H9 (cell line): ENCODE measurements at regions not wholly inside any gene's neighbourhood (a gene's known extent, or its start where the extent isn't known, plus 50 kb on each side); places are given as distances from the start of the nearest gene placed in this dataset.
"Not testable (repeated sequence)": the region's sequence is repeated elsewhere in the genome, so short reads cannot be mapped to it uniquely, and the experiment has no call there.

Source experiments
- DNase-seq: peaks from one replicate; pipeline ENCODE4 v3.0.0-alpha.2; 2017
- H2AFZ ChIP-seq: one replicate; pipeline ENCODE4 v1.6.1; 2013; ENCODE audit warnings: mild to moderate bottlenecking, low read length, control low read depth, moderate library complexity
- H2AK5ac ChIP-seq: 2 replicates; pipeline ENCODE4 v1.6.1; 2013; ENCODE audit warnings: low read length, control low read depth, mixed read lengths; ENCODE audit not compliant: insufficient read length
- H2BK120ac ChIP-seq: one replicate; pipeline ENCODE4 v1.6.1; 2013; ENCODE audit warnings: low read depth, mild to moderate bottlenecking, low read length, control low read depth, inconsistent platforms; ENCODE audit not compliant: poor library complexity, severe bottlenecking
- H2BK12ac ChIP-seq: 2 replicates; pipeline ENCODE4 v1.6.1; 2013; ENCODE audit warnings: low read length, control low read depth, mixed read lengths, low read depth; ENCODE audit not compliant: insufficient read length
- H2BK15ac ChIP-seq: 2 replicates; pipeline ENCODE4 v1.6.1; 2013; ENCODE audit warnings: low read depth, low read length, control low read depth
- H2BK20ac ChIP-seq: one replicate; pipeline ENCODE4 v1.6.1; 2013; ENCODE audit warnings: low read depth, mild to moderate bottlenecking, low read length, control low read depth, inconsistent platforms; ENCODE audit not compliant: poor library complexity, severe bottlenecking
- H2BK5ac ChIP-seq: 2 replicates; pipeline ENCODE4 v1.6.1; 2013; ENCODE audit warnings: low read length, control low read depth, mixed read lengths; ENCODE audit not compliant: insufficient read length
- H3K14ac ChIP-seq: 2 replicates; pipeline ENCODE4 v1.6.1; 2013; ENCODE audit warnings: low read length, control low read depth; ENCODE audit not compliant: insufficient read depth
- H3K18ac ChIP-seq: 2 replicates; pipeline ENCODE4 v1.6.1; 2013; ENCODE audit warnings: low read depth, mild to moderate bottlenecking, mixed read lengths, low read length, control low read depth; ENCODE audit not compliant: insufficient read length
- H3K23ac ChIP-seq: 2 replicates; pipeline ENCODE4 v1.6.1; 2013; ENCODE audit warnings: low read length, control low read depth, mixed read lengths, low read depth; ENCODE audit not compliant: insufficient read length
- H3K23me2 ChIP-seq: 2 replicates; pipeline ENCODE4 v1.6.1; 2013; ENCODE audit warnings: low read depth, mild to moderate bottlenecking, mixed read lengths, low read length, control low read depth; ENCODE audit not compliant: insufficient read length, poor library complexity, severe bottlenecking
- H3K27ac ChIP-seq: 2 replicates; pipeline ENCODE4 v1.5.1; 2013; ENCODE audit warnings: low read length, control low read depth, mixed read lengths, low read depth; ENCODE audit not compliant: insufficient read length
- H3K27me3 ChIP-seq: 2 replicates; pipeline ENCODE4 v1.6.1; 2013; ENCODE audit warnings: low read length, control low read depth, inconsistent platforms; ENCODE audit not compliant: insufficient read depth
- H3K4ac ChIP-seq: 2 replicates; pipeline ENCODE4 v1.6.1; 2013; ENCODE audit warnings: low read depth, mild to moderate bottlenecking, control low read depth, inconsistent platforms, low read length, moderate library complexity
- H3K4me1 ChIP-seq: 2 replicates; pipeline ENCODE4 v1.6.1; 2013; ENCODE audit warnings: low read length, control low read depth, inconsistent platforms; ENCODE audit not compliant: insufficient read depth
- H3K4me2 ChIP-seq: 2 replicates; pipeline ENCODE4 v1.6.1; 2013; ENCODE audit warnings: low read length, control low read depth, mixed read lengths; ENCODE audit not compliant: insufficient read length, insufficient read depth
- H3K56ac ChIP-seq: 2 replicates; pipeline ENCODE4 v1.6.1; 2013; ENCODE audit warnings: low read depth, mild to moderate bottlenecking, mixed read lengths, low read length, control low read depth; ENCODE audit not compliant: insufficient read length
- H3K79me1 ChIP-seq: 2 replicates; pipeline ENCODE4 v1.6.1; 2013; ENCODE audit warnings: low read depth, mild to moderate bottlenecking, moderate library complexity, low read length, control low read depth, inconsistent platforms; ENCODE audit not compliant: insufficient read depth, poor library complexity, severe bottlenecking
- H3K79me2 ChIP-seq: 2 replicates; pipeline ENCODE4 v1.6.1; 2013; ENCODE audit warnings: low read length, control low read depth, inconsistent platforms; ENCODE audit not compliant: insufficient read depth
- H3K9ac ChIP-seq: 2 replicates; pipeline ENCODE4 v1.6.1; 2013; ENCODE audit warnings: low read length, control low read depth, mixed read lengths; ENCODE audit not compliant: insufficient read length; ENCODE audit errors: extremely low read depth
- H3K9me3 ChIP-seq: one replicate; pipeline ENCODE4 v1.6.1; 2013; ENCODE audit warnings: low read depth, low read length, inconsistent platforms; ENCODE audit not compliant: control insufficient read depth
- H3T11ph ChIP-seq: one replicate; pipeline ENCODE4 v1.6.1; 2013; ENCODE audit warnings: mild to moderate bottlenecking, low read length, control low read depth, inconsistent platforms
- H4K20me1 ChIP-seq: one replicate; pipeline ENCODE4 v1.6.1; 2013; ENCODE audit not compliant: control insufficient read depth, insufficient read length, insufficient read depth
- H4K5ac ChIP-seq: 2 replicates; pipeline ENCODE4 v1.6.1; 2013; ENCODE audit warnings: low read depth, mild to moderate bottlenecking, mixed read lengths, low read length, control low read depth; ENCODE audit not compliant: insufficient read length
- H4K8ac ChIP-seq: replicated peaks from 2 replicates; pipeline ENCODE4 v1.6.1; 2013; ENCODE audit warnings: low read length, control low read depth, mixed read lengths, low read depth; ENCODE audit not compliant: insufficient read length
- H4K91ac ChIP-seq: 2 replicates; pipeline ENCODE4 v1.6.1; 2013; ENCODE audit warnings: low read depth, mild to moderate bottlenecking, moderate library complexity, mixed read lengths, low read length, control low read depth; ENCODE audit not compliant: insufficient read length
- H3K27ac Mint-ChIP-seq, 3 experiments: 2 replicates in 2 of 3; 3 replicates in 1 of 3; pipeline ENCODE4 v1.8.0; 2020 to 2021; ENCODE audit warnings: mixed read lengths in 3 of 3, mild to moderate bottlenecking in 1 of 3, moderate library complexity in 1 of 3
- H3K27me3 Mint-ChIP-seq: 2 replicates; pipeline ENCODE4 v1.8.0; 2021; ENCODE audit warnings: low read depth, mild to moderate bottlenecking, moderate library complexity, mixed read lengths
- H3K36me3 Mint-ChIP-seq, 3 experiments: 2 replicates in 2 of 3; 3 replicates in 1 of 3; pipeline ENCODE4 v1.8.0; 2020 to 2021; ENCODE audit warnings: low read depth in 3 of 3, mixed read lengths in 3 of 3; ENCODE audit not compliant: insufficient read depth in 1 of 3
- H3K4me1 Mint-ChIP-seq, 2 experiments: 2 replicates each; pipeline ENCODE4 v1.8.0; 2020; ENCODE audit warnings: mixed read lengths in 2 of 2
- H3K4me3 Mint-ChIP-seq, 2 experiments: 2 replicates in 1 of 2; 3 replicates in 1 of 2; pipeline ENCODE4 v1.8.0; 2020 to 2021; ENCODE audit warnings: mild to moderate bottlenecking in 2 of 2, mixed read lengths in 2 of 2, moderate library complexity in 1 of 2
- H3K9me3 Mint-ChIP-seq, 2 experiments: 2 replicates in 1 of 2; 3 replicates in 1 of 2; pipeline ENCODE4 v1.8.0; 2020; ENCODE audit warnings: mild to moderate bottlenecking in 2 of 2, mixed read lengths in 2 of 2, moderate library complexity in 1 of 2
- WGBS: extraction: QIAGEN DNeasy Blood & Tissue Kit; methylation state at CpG from one replicate; pipeline ENCODE4 v1.1.7; 2013; ENCODE audit warnings: missing lambda C conversion rate, low lambda C conversion rate, mixed read lengths; ENCODE audit not compliant: insufficient read length; ENCODE audit errors: extremely low coverage; 5-methylcytosine and 5-hydroxymethylcytosine counted together

- H3T11ph ChIP-seq, DNase-seq, H3K23ac ChIP-seq, H3K9me3 Mint-ChIP-seq, H3K79me1 ChIP-seq, H4K20me1 ChIP-seq, H3K36me3 Mint-ChIP-seq, H3K18ac ChIP-seq, H3K4me1 ChIP-seq, H4K91ac ChIP-seq, H3K27ac ChIP-seq, H2BK5ac ChIP-seq, H3K9ac ChIP-seq, H4K5ac ChIP-seq, H3K4me1 Mint-ChIP-seq, H3K9me3 ChIP-seq, H2AFZ ChIP-seq, H2BK15ac ChIP-seq, H3K27me3 Mint-ChIP-seq, H2BK120ac ChIP-seq, H3K23me2 ChIP-seq, H3K56ac ChIP-seq, H3K79me2 ChIP-seq, H3K27ac Mint-ChIP-seq, H3K14ac ChIP-seq, H2AK5ac ChIP-seq, H2BK20ac ChIP-seq, H4K8ac ChIP-seq, H3K4me2 ChIP-seq, H2BK12ac ChIP-seq, H3K4ac ChIP-seq, H3K4me3 Mint-ChIP-seq, H3K27me3 ChIP-seq: not testable (repeated sequence)
- no CpG with 5 or more reads among the region's 6 CpGs for whole genome bisulfite sequencing
These were observed 73.9 kb upstream of the FBXO28 start for GRCh38 chr1:224040006-224040405.

GRCh38 chr1:224038832-224039231 is 75.1 kb upstream of the FBXO28 start:
- H3K27me3 ChIP-seq, H3K56ac ChIP-seq, H3K4me2 ChIP-seq, H3K27ac Mint-ChIP-seq, H3K18ac ChIP-seq, H3K27me3 Mint-ChIP-seq, H3K4me1 ChIP-seq, H2AFZ ChIP-seq, H3K79me1 ChIP-seq, H2BK15ac ChIP-seq, DNase-seq, H4K91ac ChIP-seq, H3K9me3 Mint-ChIP-seq, H3T11ph ChIP-seq, H3K9ac ChIP-seq, H3K4ac ChIP-seq, H3K14ac ChIP-seq, H4K8ac ChIP-seq, H3K79me2 ChIP-seq, H3K23me2 ChIP-seq, H3K4me1 Mint-ChIP-seq, H4K5ac ChIP-seq, H3K36me3 Mint-ChIP-seq, H2BK120ac ChIP-seq, H3K4me3 Mint-ChIP-seq, H2BK12ac ChIP-seq, H2BK5ac ChIP-seq, H3K9me3 ChIP-seq, H3K27ac ChIP-seq, H2AK5ac ChIP-seq, H2BK20ac ChIP-seq, H4K20me1 ChIP-seq, H3K23ac ChIP-seq: not testable (repeated sequence)
- no CpG with 5 or more reads among the region's 2 CpGs for WGBS
